Mesothelial cell of epicardium (in vitro differentiated cells): ENCODE measurements at regions not wholly inside any gene's neighbourhood (a gene's known extent, or its start where the extent isn't known, plus 50 kb on each side); places are given as distances from the start of the nearest gene placed in this dataset.
A peak's percentile ranks its signal among the peaks of the same experiment; 100 is the strongest.
"Not testable (repeated sequence)": the region's sequence is repeated elsewhere in the genome, so short reads cannot be mapped to it uniquely, and the experiment has no call there.

Experiments used
- DNase-seq, 2 experiments: peaks; one replicate each; pipeline ENCODE4 v3.0.0; 2021; ENCODE audit warnings: low spot score in 2 of 2; ENCODE audit not compliant: unreplicated experiment in 2 of 2
- H3K27ac Mint-ChIP-seq: 2 replicates; pipeline ENCODE4 v1.8.0; 2021; ENCODE audit warnings: mixed read lengths
- H3K27me3 Mint-ChIP-seq: 2 replicates; pipeline ENCODE4 v1.8.0; 2021; ENCODE audit warnings: low read depth, mixed read lengths
- H3K36me3 Mint-ChIP-seq: 2 replicates; pipeline ENCODE4 v1.8.0; 2021; ENCODE audit warnings: mixed read lengths
- H3K4me1 Mint-ChIP-seq: 2 replicates; pipeline ENCODE4 v1.8.0; 2021; ENCODE audit warnings: mixed read lengths
- H3K4me3 Mint-ChIP-seq: 2 replicates; pipeline ENCODE4 v1.8.0; 2021; ENCODE audit warnings: mild to moderate bottlenecking, moderate library complexity, mixed read lengths
- H3K9me3 Mint-ChIP-seq: 2 replicates; pipeline ENCODE4 v1.8.0; 2021; ENCODE audit warnings: mixed read lengths
- TF ChIP-seq, protein P1 (sequence below): fragments of 200-600 bp; sonication (generic); IDR thresholded peaks from one replicate; pipeline ENCODE4 v1.5.0; 2021; ENCODE audit warnings: antibody characterized with exemption; ENCODE audit not compliant: unreplicated experiment

DNA sequence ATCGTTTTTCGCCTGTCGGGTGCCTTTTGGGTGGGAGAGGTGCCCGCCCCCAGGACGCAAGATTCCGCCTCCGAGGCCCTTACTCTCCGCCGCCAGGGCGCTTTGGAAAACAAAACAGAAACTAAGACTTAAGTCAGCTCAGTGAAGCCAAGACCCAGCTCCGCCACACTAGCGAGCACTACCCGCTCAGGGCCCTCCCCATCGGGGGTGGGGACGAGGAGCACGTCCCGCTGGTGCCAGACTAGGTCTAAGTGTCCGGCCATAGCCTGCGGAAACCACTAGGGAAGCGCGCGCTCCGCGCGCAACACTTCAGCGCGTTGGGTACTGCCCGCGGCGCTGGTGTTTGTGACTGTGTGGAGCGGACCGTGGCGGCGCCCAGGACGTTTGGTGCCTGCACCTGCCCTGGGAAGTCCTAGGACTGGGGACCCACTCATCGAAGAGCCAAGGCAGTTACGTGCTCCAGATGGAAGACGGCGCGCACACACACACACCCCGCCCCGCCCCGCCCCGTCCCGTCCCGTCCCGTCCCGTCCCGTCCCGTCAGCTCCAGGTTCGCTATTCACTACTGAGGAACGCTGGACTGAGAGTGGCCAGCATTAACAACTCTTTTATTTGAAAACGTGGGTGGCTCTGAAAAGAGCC is 57.6 kb upstream of the BOLA1 start:
- H3K36me3 Mint-ChIP-seq, H3K4me3 Mint-ChIP-seq, H3K27me3 Mint-ChIP-seq, H3K9me3 Mint-ChIP-seq, H3K27ac Mint-ChIP-seq, DNase-seq: not testable (repeated sequence)
- peaks cover 26% of the 10 kb centered on the region for H3K4me1 Mint-ChIP-seq

DNA sequence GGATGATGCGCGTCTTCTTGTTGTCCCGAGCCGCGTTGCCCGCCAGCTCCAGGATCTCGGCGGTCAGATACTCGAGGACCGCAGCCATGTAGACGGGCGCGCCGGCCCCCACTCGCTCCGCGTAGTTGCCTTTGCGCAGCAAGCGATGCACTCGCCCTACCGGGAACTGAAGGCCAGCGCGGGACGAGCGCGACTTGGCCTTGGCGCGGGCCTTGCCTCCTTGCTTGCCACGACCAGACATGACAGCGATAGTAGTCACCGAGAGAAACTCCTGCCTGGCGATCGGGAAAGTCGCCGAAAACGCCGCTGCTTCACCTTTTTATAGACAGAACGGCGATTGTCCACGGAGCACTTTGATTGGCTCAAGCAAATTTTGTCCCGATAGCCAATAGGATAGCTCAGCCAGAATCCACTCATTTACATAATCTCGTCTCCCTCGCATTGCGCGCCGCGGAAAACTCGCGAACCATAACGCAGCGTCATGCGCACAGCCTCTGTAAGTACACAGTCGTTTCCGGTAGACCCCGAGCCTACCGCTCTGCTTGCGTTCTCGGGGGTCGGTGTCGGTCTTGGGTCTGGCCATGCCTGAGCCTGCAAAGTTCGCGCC is 56.8 kb upstream of the BOLA1 start:
- DNase-seq, H3K36me3 Mint-ChIP-seq, H3K4me3 Mint-ChIP-seq, H3K27me3 Mint-ChIP-seq, H3K27ac Mint-ChIP-seq, H3K9me3 Mint-ChIP-seq: not testable (repeated sequence)
- H3K4me1 Mint-ChIP-seq: peaks cover 27% of the 10 kb centered on the region

DNA sequence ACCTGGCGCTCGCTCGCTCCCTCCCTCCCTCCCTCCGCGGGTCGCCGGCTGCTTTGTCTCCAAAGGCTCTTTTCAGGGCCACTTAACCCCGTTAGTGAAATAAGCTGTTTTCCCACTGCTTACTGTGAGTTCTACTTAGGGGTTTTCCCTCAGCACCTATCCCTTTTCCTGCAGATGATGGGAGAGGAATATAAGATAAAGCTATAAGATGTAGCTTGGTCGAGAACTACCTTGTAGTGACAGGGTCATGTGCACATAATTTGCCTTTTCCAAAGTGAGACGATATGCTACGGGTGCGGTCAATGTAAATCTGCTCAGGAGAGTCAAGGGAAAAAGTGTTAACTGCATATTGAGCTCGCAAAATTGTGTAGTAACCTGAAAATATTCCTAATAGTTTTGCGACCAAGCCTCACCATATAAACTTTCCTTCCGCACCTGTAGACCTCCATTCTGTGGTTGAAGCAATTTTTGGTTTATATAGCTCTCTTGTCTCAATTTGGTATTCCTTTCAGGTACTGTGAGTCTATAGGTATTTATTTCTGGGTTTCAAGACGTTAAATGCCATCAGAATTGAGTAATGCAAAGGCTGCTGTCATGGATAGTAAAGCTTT is 55.8 kb upstream of the BOLA1 start:
- H3K36me3 Mint-ChIP-seq: no peaks in the 10 kb centered on the region
- TF ChIP-seq, protein P1, sequence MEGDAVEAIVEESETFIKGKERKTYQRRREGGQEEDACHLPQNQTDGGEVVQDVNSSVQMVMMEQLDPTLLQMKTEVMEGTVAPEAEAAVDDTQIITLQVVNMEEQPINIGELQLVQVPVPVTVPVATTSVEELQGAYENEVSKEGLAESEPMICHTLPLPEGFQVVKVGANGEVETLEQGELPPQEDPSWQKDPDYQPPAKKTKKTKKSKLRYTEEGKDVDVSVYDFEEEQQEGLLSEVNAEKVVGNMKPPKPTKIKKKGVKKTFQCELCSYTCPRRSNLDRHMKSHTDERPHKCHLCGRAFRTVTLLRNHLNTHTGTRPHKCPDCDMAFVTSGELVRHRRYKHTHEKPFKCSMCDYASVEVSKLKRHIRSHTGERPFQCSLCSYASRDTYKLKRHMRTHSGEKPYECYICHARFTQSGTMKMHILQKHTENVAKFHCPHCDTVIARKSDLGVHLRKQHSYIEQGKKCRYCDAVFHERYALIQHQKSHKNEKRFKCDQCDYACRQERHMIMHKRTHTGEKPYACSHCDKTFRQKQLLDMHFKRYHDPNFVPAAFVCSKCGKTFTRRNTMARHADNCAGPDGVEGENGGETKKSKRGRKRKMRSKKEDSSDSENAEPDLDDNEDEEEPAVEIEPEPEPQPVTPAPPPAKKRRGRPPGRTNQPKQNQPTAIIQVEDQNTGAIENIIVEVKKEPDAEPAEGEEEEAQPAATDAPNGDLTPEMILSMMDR: no peak
- DNase-seq: no peak
- peak overlapping the region; percentile 89 for H3K27ac Mint-ChIP-seq
- no peaks in the 10 kb centered on the region for H3K27me3 Mint-ChIP-seq
- H3K9me3 Mint-ChIP-seq: no peaks in the 10 kb centered on the region
- H3K4me1 Mint-ChIP-seq: peaks cover 34% of the 10 kb centered on the region
- peak overlapping the region; percentile 72 for H3K4me3 Mint-ChIP-seq

DNA sequence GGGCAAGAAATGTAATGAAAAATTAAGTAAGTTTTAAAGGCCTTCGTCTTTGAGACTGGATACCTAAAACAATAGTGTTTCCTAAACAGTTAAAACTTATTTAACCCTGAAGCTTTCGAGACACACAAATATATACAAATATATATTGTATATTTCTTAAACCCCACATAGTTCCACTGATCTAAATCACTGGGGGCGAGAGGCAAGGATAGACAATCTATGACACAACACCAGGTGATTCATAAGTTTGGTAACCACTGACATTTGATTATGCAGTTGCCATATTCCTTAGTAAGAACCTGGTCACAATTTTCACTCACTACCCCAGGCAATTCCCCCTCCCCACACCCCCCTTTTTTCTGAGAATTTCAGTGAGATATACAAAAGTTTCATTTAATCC is 55.3 kb upstream of the BOLA1 start:
- no peak for DNase-seq
- no peaks in the 10 kb centered on the region for H3K27me3 Mint-ChIP-seq
- H3K4me3 Mint-ChIP-seq: peak overlapping the region; percentile 72
- peaks cover 40% of the 10 kb centered on the region for H3K4me1 Mint-ChIP-seq
- TF ChIP-seq, protein P1: no peak
- no peaks in the 10 kb centered on the region for H3K9me3 Mint-ChIP-seq
- no peaks in the 10 kb centered on the region for H3K36me3 Mint-ChIP-seq
- H3K27ac Mint-ChIP-seq: peak overlapping the region; percentile 89

DNA sequence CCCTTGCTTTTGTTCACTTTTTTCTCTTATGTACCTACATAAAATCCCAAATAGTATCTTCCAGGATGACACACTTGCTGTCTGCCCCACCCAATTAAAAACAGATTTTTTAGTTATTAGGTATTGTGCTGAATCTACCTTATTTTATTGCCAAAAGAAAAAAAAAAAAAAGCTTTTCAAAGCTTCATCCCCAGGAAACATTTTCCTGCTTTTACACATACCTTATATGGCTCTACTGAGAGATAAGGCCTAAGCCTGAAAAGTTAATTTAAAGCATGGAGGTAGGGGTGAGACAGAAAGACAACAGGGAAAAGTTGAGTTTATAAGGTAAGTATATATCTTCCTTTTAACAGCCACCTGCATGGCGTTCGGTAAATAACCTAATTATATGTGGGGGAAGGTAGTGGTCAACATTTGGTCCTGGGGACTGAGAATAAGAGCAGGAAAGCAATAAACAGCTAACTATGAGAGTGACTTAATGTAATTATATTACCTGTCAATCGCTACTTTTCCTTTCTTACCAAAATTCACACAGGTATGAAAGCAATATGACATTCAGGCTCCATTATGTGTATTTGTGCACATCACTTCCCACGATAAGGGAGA is 54.6 kb upstream of the BOLA1 start:
- no peak for DNase-seq
- TF ChIP-seq, protein P1: no peak
- H3K4me3 Mint-ChIP-seq: peak overlapping the region; percentile 48
- no peaks in the 10 kb centered on the region for H3K9me3 Mint-ChIP-seq
- H3K27me3 Mint-ChIP-seq: no peaks in the 10 kb centered on the region
- no peaks in the 10 kb centered on the region for H3K36me3 Mint-ChIP-seq
- H3K27ac Mint-ChIP-seq: peak overlapping the region; percentile 93
- H3K4me1 Mint-ChIP-seq: peaks cover 46% of the 10 kb centered on the region

DNA sequence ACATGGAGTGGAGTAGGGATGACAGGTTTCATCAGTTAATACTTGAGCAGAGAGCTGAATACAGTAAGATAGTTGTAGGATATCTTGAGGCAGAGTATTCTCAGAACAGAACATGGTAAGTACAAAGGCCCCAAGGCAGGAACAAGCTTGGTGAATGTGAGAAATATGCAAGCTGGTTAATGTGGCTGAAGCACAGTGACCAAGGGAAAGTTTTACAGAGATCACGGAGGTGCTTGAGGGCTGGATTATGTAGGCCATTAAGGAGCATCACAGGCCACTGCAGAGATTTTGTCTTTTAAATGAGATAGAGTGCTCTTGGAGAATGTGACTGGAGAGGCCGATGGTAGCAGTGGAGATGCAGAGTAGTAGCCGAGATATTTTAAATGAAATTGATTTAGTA is 54.0 kb upstream of the BOLA1 start:
- H3K27ac Mint-ChIP-seq: peak overlapping the region; percentile 93
- H3K4me3 Mint-ChIP-seq: peak overlapping the region; percentile 2
- no peaks in the 10 kb centered on the region for H3K9me3 Mint-ChIP-seq
- H3K36me3 Mint-ChIP-seq: no peaks in the 10 kb centered on the region
- DNase-seq: no peak
- TF ChIP-seq, protein P1: no peak
- H3K4me1 Mint-ChIP-seq: peaks cover 49% of the 10 kb centered on the region
- no peaks in the 10 kb centered on the region for H3K27me3 Mint-ChIP-seq
